Smooth muscle cell (in vitro differentiated cells): ENCODE measurements at regions not wholly inside any gene's neighbourhood (a gene's known extent, or its start where the extent isn't known, plus 50 kb on each side); places are given as distances from the start of the nearest gene placed in this dataset.

Experiments used
- DNase-seq: peaks from one replicate; lab custom pipeline; 2025; ENCODE audit not compliant: unreplicated experiment; lab: John Stamatoyannopoulos, UW
- H2AFZ ChIP-seq: fragments of 200-600 bp; sonication (generic); 2 replicates; pipeline ENCODE4 v1.6.0; 2016; ENCODE audit warnings: antibody characterized with exemption, low read depth, mild to moderate bottlenecking
- H3F3A ChIP-seq: fragments of 200-600 bp; sonication (generic); 2 replicates; pipeline ENCODE4 v1.6.0; 2017; ENCODE audit warnings: antibody characterized with exemption, low read depth
- H3K27ac ChIP-seq: fragments of 200-600 bp; sonication (generic); 2 replicates; pipeline ENCODE4 v1.5.1; 2016; ENCODE audit warnings: low read depth, mild to moderate bottlenecking
- H3K27me3 ChIP-seq: fragments of 200-600 bp; sonication (generic); 2 replicates; pipeline ENCODE4 v1.6.1; 2016; ENCODE audit warnings: low read depth, mild to moderate bottlenecking
- H3K36me3 ChIP-seq: fragments of 200-600 bp; sonication (generic); 2 replicates; pipeline ENCODE4 v1.5.1; 2016; ENCODE audit warnings: low read depth
- H3K4me1 ChIP-seq: fragments of 200-600 bp; sonication (generic); 2 replicates; pipeline ENCODE4 v1.5.1; 2016; ENCODE audit warnings: low read depth
- H3K4me2 ChIP-seq: fragments of 200-600 bp; sonication (generic); 2 replicates; pipeline ENCODE4 v1.6.0; 2016; ENCODE audit warnings: mild to moderate bottlenecking
- H3K4me3 ChIP-seq: fragments of 200-600 bp; sonication (generic); 2 replicates; pipeline ENCODE4 v1.5.1; 2016; ENCODE audit warnings: mild to moderate bottlenecking
- H3K79me2 ChIP-seq: fragments of 200-600 bp; sonication (generic); 2 replicates; pipeline ENCODE4 v1.6.0; 2016; ENCODE audit warnings: low read depth, mild to moderate bottlenecking
- H3K9ac ChIP-seq: fragments of 200-600 bp; sonication (generic); 2 replicates; pipeline ENCODE4 v1.6.0; 2016; ENCODE audit warnings: low read depth
- H3K9me3 ChIP-seq: fragments of 200-600 bp; sonication (generic); replicated peaks from 2 replicates; pipeline ENCODE4 v1.5.1; 2016; ENCODE audit warnings: low read depth
- H4K20me1 ChIP-seq: fragments of 200-600 bp; sonication (generic); 2 replicates; pipeline ENCODE4 v1.6.0; 2016; ENCODE audit warnings: low read depth
- CTCF ChIP-seq: fragments of 200-600 bp; sonication (generic); IDR thresholded peaks from 2 replicates; pipeline ENCODE4 v1.5.1; 2017; ENCODE audit warnings: borderline replicate concordance, mild to moderate bottlenecking, antibody characterized with exemption; ENCODE audit not compliant: insufficient read depth, poor library complexity, severe bottlenecking
- WGBS: methylation state at CpG from one replicate; pipeline ENCODE4 v1.1.7; 2016; ENCODE audit warnings: low lambda C conversion rate; 5-methylcytosine and 5-hydroxymethylcytosine counted together

GRCh38 chr9:95609426-95609825 is 92.7 kb upstream of the PTCH1 start:
- H3F3A ChIP-seq: no peaks in the 10 kb centered on the region
- H3K4me3 ChIP-seq: no peak overlapping the region
- H3K79me2 ChIP-seq: no peaks in the 10 kb centered on the region
- no peaks in the 10 kb centered on the region for H3K9me3 ChIP-seq
- H3K36me3 ChIP-seq: no peaks in the 10 kb centered on the region
- TF ChIP-seq CTCF: no peak
- H4K20me1 ChIP-seq: no peaks in the 10 kb centered on the region
- no peak overlapping the region for H3K27ac ChIP-seq
- no peaks in the 10 kb centered on the region for H3K27me3 ChIP-seq
- H3K4me1 ChIP-seq: peaks cover 11% of the 10 kb centered on the region
- WGBS: 95% methylated on average over 7 of the region's 7 CpGs
- no peak overlapping the region for H3K4me2 ChIP-seq
- H3K9ac ChIP-seq: no peak overlapping the region
- DNase-seq: no peak
- no peak overlapping the region for H2AFZ ChIP-seq

- Histone ChIP-seq H3K79me2 (no peaks in the 10 kb centered on the region), H4K20me1 (no peaks in the 10 kb centered on the region), H3K27me3 (no peaks in the 10 kb centered on the region), H3K36me3 (no peaks in the 10 kb centered on the region), H2AFZ (no peak overlapping the region), H3K4me3 (no peak overlapping the region), H3K27ac (no peak overlapping the region), H3K9me3 (no peaks in the 10 kb centered on the region), H3K9ac (no peak overlapping the region), H3K4me2 (no peak overlapping the region), H3K4me1 (peaks cover 11% of the 10 kb centered on the region), H3F3A (no peaks in the 10 kb centered on the region)
- no peak for TF ChIP-seq CTCF
- no peak for DNase-seq
- 67% methylated on average over 1 of the region's 1 CpG for WGBS
These were observed 91.6 kb upstream of the PTCH1 start for GRCh38 chr9:95608341-95608740.

GRCh38 chr9:95607507-95607906 is 90.7 kb upstream of the PTCH1 start:
- H3K9ac ChIP-seq: no peak overlapping the region
- no peaks in the 10 kb centered on the region for H3F3A ChIP-seq
- no peak for DNase-seq
- no peaks in the 10 kb centered on the region for H3K27me3 ChIP-seq
- no peak overlapping the region for H3K27ac ChIP-seq
- H2AFZ ChIP-seq: no peak overlapping the region
- no peaks in the 10 kb centered on the region for H3K9me3 ChIP-seq
- H3K36me3 ChIP-seq: no peaks in the 10 kb centered on the region
- H4K20me1 ChIP-seq: no peaks in the 10 kb centered on the region
- WGBS: 92% methylated on average over 5 of the region's 5 CpGs
- no peaks in the 10 kb centered on the region for H3K79me2 ChIP-seq
- H3K4me2 ChIP-seq: no peak overlapping the region
- H3K4me1 ChIP-seq: peaks cover 11% of the 10 kb centered on the region
- no peak for TF ChIP-seq CTCF
- no peak overlapping the region for H3K4me3 ChIP-seq

- Histone ChIP-seq H4K20me1 (no peaks in the 10 kb centered on the region), H3K27ac (no peak overlapping the region), H3K9ac (peak overlapping the region; percentile 27), H3K4me1 (peaks cover 11% of the 10 kb centered on the region), H3F3A (no peaks in the 10 kb centered on the region), H3K79me2 (no peaks in the 10 kb centered on the region), H2AFZ (no peak overlapping the region), H3K9me3 (no peaks in the 10 kb centered on the region), H3K4me3 (no peak overlapping the region), H3K27me3 (no peaks in the 10 kb centered on the region), H3K4me2 (peak overlapping the region; percentile 44), H3K36me3 (no peaks in the 10 kb centered on the region)
- 62% methylated on average over 19 of the region's 19 CpGs for WGBS
- DNase-seq: no peak
- TF ChIP-seq CTCF: no peak
These were observed 89.9 kb upstream of the PTCH1 start for GRCh38 chr9:95606489-95607350.
